ENCODE measurements at regions not wholly inside any gene's neighbourhood (a gene's known extent, or its start where the extent isn't known, plus 50 kb on each side); places are given as distances from the start of the nearest gene placed in this dataset.

DNA sequence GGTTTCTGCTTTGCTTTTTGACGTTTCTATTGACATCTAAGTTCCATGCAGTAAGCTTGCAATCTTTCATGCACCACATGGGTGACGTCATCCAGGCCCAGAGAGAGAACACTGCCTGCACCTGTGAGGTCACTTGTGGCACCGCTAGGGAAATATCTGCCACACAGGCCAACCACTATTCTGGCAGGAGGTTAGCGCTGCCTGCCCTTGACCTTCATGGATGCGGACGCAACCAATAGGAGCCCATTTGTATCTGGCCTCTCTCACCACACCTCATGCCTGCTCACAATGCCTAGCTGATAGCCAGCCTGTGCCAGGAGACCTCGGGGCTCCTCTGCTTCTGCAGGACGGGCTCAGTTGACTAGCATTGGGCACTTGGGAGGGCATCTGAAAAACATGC lies 55.8 kb upstream of the PRR23E start:
- DNase-seq = no peak

DNA sequence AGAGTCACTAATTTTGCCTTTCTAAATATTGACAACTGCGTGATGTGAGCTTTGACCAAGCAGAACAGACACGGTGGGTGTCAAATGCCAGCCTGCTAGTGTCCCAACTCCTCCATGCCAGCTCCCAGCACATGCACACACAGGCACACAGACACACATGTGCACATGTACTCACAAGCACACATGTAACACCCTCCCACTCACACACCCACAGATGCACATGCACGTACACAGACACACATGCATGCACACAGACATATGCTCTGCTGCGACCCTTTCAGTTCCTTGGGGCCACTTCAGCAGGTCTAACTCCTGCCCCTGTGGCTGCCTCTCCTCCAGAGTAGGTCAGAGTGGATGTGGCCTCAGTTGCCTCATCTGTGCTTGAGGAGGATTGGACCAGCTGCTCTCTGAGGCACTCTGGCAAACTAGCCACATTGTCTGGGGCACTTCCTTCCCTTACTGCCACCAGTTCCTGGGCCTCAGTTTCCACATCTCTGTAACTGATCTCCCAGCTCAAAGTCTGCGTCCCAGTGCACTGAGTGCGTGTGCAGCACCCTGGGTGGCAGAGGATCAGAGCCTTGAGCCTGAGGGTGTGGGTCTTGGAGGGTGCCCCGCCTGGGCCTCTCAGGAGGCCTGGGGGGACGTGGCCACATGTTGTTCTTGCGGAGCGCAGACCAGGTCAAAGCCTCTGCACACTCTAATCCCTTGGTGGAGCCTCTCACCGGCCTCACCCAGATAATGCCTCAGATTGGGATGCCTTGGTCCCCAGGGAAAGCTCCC lies 55.0 kb upstream of the PRR23E start:
- no peak for DNase-seq

DNA sequence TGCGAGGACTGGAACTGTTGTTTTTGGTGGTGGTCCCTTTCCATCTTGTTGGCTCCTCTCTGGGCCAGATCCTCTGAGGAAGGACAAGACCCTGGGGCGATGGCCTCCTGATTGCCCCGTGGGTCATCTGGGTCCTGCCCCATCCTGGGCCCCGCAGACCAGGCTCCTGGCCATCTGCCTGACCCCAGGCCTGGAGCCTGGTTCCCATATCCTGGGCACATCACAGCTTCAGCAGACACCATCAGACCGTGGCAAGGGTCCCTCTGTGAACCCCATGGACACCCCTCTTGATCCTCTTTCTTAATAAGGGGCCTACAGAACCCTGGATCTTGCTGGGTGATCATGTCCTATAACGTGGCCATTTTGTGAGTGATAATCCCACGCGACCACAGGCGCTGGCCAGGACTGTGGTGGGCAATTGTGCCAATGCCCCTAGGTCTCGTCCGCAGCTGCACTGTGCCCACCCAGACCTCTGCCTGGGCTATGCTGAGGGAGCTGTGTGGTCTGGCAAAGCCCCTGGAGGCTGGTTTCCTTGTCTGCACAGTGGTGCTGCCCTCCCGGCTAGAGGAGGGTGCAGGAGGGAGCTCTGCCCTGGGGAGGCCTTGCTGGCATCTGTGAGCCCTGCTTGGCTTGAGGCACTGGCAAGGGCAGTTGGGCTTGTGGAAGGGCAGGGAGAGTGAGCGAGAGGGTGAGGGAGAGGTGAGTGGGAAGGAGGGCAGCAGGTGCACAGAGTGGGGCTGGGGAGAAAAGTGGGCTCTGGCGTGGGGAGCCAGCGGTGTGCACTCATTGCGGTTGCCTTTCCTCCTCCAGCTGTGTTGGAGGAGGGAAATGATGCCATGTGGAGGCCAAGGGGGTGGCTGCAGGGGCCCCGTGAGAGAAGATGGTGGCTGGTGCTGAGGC lies 53.1 kb upstream of the PRR23E start:
- no peak for DNase-seq

DNA sequence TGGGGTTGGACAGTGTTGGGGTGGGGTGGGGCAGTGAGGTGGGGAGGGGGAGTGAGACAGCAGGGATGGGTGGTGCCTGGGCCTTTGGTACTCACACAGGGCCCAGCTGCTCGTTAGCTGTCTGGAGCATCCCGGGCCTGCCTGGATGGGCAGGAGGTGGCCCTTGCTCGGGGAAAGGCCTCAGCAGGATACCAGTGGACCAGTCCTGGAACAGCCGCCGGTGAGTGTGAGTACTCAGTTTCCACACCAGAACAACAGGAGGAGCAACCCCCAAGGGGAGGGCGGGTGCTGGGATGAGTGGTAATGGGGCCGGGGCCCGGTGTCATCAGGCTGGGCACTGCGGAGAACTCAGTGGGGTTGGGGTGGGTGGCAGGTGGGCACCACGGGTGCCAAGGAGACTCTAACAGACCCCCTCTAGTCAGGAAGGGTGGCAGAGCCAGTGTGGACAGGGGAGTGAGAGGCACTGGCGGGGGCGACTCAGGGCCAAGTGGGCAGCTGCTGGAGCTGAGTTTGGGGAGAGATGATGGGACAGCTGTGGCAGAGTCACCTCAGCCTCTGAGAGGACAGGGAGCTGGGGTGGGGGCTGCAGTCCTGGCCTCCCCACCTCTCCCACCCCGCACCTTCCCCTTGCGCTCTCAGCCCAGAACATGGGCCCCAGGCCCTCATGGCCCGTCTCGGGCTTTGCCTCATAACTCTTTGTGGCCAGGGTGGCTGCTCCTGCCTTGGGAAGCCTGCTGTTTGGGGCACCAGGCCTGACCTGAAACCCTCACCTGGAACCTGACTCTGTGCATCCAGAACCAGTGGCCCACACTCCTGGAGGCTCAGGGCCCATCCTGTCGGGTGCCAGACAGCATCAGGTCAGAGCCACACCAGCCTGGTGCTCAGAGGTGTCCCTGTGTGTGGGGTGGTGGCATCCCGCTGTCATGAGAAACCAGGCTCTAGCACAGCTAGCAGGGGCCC lies 52.1 kb upstream of the PRR23E start:
- DNase-seq = no peak

DNA sequence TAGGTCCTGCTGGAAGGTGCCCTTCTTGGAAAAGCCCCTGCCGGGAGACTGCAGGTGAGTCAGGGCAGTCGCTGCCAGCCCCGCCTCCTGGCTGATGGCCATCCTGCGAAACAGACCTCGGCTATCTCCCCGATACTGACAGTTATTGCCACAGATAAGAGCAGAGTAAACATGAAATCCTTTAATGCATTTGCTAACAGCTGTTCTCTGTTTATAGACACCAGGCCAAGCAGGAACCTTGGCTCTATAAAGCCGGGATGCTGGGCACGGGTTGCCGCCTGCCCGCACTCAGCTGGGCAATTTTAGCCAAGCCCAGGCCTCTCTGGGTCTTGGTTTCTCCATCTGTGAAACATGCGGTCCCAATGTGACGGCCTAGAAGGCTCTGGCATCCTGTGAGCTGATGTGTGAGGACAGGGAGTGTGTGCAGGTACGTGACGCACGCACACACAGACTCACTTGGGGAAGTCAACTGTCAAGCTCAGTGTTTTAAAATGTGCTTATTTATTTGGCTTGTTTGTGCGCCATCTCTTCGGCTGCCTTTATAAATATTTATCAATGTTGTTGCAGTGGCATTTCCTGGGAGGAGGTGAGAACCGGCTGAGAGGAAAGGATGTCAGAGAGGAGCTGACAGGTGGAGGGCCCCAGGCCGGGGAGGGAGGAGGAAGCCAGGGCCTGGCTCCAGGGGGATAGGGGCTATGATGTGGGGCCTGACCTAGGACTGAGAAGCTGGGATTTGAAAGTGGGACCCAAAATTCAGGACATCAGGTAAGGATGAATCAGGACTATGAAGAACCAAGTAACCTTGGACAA lies 50.8 kb upstream of the PRR23E start:
- DNase-seq = peak in 1 of 2 experiments; percentile 15

All from NCI-H446 (cell line).